VCaP (cell line): ENCODE measurements at regions not wholly inside any gene's neighbourhood (a gene's known extent, or its start where the extent isn't known, plus 50 kb on each side); places are given as distances from the start of the nearest gene placed in this dataset.

Source experiments
- H3K27ac ChIP-seq: fragments of 450-650 bp; 2 replicates; pipeline ENCODE4 v1.5.1; 2017
- TF ChIP-seq, protein P1 (sequence below): fragments of 450-650 bp; conservative IDR thresholded peaks from 2 replicates; pipeline ENCODE4 v1.5.1; 2017; ENCODE audit warnings: mild to moderate bottlenecking, moderate library complexity

DNA sequence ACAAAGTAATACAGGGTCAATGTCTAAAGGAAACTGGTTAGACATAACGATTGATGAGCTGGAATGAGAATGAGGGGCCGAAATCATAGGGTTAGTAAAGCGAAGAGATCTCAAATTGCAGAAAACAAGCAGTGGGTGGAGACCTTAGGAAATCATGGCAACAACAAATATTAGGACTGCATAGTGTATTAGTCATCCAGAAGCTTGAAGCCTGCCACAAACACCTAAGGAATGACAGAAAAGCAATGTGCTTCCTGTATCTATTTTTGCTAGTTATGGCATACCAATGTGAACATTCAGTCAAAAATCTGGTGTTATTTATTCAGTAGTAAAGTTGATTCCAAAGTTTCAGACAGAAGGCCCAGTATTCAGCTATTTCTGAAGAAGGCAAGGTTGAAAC lies 410.9 kb upstream of the CT83 start:
- H3K27ac ChIP-seq: no peak overlapping the region
- TF ChIP-seq, protein P1, sequence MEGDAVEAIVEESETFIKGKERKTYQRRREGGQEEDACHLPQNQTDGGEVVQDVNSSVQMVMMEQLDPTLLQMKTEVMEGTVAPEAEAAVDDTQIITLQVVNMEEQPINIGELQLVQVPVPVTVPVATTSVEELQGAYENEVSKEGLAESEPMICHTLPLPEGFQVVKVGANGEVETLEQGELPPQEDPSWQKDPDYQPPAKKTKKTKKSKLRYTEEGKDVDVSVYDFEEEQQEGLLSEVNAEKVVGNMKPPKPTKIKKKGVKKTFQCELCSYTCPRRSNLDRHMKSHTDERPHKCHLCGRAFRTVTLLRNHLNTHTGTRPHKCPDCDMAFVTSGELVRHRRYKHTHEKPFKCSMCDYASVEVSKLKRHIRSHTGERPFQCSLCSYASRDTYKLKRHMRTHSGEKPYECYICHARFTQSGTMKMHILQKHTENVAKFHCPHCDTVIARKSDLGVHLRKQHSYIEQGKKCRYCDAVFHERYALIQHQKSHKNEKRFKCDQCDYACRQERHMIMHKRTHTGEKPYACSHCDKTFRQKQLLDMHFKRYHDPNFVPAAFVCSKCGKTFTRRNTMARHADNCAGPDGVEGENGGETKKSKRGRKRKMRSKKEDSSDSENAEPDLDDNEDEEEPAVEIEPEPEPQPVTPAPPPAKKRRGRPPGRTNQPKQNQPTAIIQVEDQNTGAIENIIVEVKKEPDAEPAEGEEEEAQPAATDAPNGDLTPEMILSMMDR: no peak

DNA sequence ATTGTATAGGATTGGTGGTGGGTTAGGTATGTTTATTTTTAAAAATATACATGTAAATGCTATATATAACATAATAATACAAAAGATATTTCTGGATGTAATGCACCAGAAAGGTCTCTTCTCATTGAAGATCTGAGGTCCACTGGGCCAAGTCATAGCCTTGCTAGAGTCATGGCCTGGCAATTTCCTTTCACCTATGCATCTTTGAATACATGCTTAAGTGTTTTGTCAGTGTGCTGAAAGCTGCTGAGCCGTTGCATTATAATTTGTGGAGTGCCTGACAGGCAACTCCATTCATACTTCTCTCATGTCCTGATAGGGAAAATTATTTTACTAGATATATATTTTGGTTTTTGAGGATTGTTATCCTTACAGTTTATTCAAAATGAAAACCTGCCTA lies 410.2 kb upstream of the CT83 start:
- no peak overlapping the region for H3K27ac ChIP-seq

DNA sequence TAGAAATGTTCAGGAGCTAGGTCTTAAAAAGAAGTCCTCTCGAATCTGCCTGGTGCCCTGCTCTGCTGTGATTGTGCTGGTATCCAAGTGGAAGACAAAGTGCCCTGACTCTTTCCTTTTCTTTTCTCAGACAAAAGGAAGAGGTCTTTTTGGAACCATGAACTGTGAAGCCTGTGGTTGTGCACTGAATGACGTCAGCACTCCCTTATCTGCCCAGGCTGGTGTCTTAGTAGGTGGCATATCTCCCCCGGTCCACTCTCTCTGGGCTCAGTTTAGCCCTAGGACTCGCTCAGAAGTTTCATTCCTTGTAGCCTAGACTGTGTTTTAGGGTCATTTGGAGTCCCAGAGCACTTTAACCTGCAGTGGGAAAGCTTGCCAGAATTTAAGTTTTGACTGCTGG lies 400.3 kb upstream of the CT83 start:
- TF ChIP-seq, protein P1: no peak
- H3K27ac ChIP-seq: no peak overlapping the region

More for the DNA sequence above, 410.2 kb upstream of the CT83 start:
- TF ChIP-seq, protein P1: no peak

DNA sequence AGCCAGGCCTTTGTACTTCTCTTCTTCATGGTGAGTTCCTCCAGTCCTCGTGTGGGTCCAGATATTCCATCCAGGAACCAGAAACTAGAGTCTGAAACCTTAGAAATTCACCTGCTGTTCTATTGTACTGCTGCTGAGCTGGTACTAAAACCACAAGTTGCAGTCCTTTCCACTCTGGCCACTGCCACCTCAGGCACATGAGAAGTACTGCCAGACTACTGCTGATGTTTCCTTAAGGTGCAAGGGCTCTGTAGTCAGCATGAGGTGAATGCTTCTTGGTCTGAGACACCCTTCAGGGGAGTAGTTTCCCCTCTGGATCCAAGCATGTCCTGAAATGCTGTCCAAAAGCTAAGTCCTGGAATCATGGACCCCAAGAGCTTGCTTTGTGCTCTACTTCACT lies 399.6 kb upstream of the CT83 start:
- no peak overlapping the region for H3K27ac ChIP-seq
- TF ChIP-seq, protein P1: no peak

DNA sequence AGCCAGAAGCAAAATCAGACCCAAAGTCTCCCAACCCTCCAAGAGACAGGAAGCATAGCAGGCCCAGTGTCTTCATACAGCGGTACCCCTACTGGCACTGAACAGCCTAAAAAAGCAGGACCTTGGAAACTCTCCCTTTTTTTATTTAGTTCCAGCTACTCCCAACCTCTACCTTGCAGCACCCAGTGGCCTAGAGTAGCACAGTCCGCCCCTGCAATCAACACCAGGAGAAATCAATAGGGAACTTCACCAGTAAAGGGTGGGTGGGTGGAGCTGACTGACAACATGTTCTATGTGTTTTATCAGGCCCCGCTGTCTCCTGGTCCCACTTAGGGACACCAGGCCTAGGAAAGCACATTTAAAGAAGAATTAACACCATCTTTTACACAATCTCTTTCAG lies 378.5 kb upstream of the CT83 start:
- TF ChIP-seq, protein P1: no peak

DNA sequence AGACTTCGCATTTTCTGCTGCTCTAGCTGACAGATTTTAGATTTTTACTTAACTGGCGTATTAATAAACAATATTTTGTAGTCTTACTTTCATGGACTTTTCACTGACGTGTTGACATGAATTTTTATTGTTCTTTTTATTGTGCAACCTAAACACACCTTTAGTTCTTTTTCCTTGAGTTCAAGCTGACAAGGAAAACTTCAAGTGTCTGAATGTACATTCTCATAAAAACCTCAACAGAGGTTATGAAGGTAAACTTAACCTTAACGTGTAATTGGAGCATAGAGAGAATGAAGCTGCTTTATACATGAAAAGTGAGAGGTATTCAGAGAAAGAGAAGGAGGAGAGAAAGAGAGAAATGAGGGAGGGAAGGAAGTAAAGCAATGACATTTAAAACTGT lies 364.3 kb upstream of the CT83 start:
- no peak overlapping the region for H3K27ac ChIP-seq
- TF ChIP-seq, protein P1: no peak

More for the DNA sequence above, 378.5 kb upstream of the CT83 start:
- no peak overlapping the region for H3K27ac ChIP-seq

DNA sequence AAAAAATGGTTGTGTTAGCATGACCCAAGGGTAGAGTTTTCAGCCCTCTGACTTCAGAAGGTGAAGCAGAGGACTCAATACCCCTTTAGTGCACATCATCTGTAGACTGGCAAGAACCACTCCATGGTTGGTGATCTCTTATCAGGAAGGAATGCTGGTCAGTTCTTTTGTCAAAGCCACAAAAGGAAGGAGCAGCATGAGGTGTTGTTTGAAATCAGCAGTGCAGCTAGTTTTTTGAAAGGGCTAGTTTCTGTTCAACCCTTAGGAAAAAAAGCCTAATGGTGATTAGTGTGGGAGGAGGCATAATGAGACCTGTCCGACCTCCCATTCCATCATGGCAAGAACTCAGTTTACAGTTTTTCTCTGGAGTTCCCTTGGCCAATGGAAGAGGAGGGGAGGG lies 362.0 kb upstream of the CT83 start:
- H3K27ac ChIP-seq: no peak overlapping the region
- TF ChIP-seq, protein P1: no peak

DNA sequence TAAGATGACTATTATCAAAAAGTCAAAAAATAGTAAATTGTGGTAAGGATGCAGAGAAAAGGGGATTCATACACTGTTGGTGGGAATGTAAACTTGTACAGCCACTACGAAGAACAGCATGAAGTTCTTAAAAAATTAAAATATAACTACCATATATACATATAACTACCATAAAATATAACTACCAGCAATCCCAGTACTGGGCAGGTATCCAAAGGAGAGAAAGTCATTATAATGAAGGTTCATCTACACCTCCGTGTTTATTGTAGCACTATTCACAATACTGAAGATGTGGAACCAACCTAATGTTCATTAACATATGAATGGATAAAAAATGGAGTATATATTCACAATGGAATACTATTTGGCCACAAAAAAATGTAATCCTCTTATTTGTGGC lies 360.9 kb upstream of the CT83 start:
- no peak overlapping the region for H3K27ac ChIP-seq
- TF ChIP-seq, protein P1: no peak
